ENCODE measurements at regions not wholly inside any gene's neighbourhood (a gene's known extent, or its start where the extent isn't known, plus 50 kb on each side); places are given as distances from the start of the nearest gene placed in this dataset.

- in situ Hi-C loops (cut with HindIII; ENCODE audit: low sequenced_read_pairs): no loop called here
- TF ChIP-seq, protein P1, sequence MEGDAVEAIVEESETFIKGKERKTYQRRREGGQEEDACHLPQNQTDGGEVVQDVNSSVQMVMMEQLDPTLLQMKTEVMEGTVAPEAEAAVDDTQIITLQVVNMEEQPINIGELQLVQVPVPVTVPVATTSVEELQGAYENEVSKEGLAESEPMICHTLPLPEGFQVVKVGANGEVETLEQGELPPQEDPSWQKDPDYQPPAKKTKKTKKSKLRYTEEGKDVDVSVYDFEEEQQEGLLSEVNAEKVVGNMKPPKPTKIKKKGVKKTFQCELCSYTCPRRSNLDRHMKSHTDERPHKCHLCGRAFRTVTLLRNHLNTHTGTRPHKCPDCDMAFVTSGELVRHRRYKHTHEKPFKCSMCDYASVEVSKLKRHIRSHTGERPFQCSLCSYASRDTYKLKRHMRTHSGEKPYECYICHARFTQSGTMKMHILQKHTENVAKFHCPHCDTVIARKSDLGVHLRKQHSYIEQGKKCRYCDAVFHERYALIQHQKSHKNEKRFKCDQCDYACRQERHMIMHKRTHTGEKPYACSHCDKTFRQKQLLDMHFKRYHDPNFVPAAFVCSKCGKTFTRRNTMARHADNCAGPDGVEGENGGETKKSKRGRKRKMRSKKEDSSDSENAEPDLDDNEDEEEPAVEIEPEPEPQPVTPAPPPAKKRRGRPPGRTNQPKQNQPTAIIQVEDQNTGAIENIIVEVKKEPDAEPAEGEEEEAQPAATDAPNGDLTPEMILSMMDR (IDR thresholded peaks at IDR 0.05; ENCODE audit: low read depth, low read length, missing control alignments): no peak
- no peak overlapping the region for H3K4me3 ChIP-seq (ENCODE audit: low read depth, low read length)
- no peak for DNase-seq (ENCODE audit: low read depth)
These were observed 91.7 kb upstream of the B3GAT2 start for GRCh38 chr6:71048320-71049164.

GRCh38 chr6:71049198-71049770 is 92.4 kb upstream of the B3GAT2 start:
- DNase-seq (ENCODE audit: low read depth): no peak
- in situ Hi-C loops (cut with HindIII; ENCODE audit: low sequenced_read_pairs): no loop called here
- TF ChIP-seq, protein P1 (IDR thresholded peaks at IDR 0.05; ENCODE audit: low read depth, low read length, missing control alignments): no peak
- H3K4me3 ChIP-seq (ENCODE audit: low read depth, low read length): no peak overlapping the region

GRCh38 chr6:71053475-71053874 is 96.6 kb upstream of the B3GAT2 start:
- in situ Hi-C loops (cut with HindIII; ENCODE audit: low sequenced_read_pairs): no loop called here
- TF ChIP-seq, protein P1 (IDR thresholded peaks at IDR 0.05; ENCODE audit: low read depth, low read length, missing control alignments): no peak
- DNase-seq (ENCODE audit: low read depth): no peak
- no peak overlapping the region for H3K4me3 ChIP-seq (ENCODE audit: low read depth, low read length)

DNA sequence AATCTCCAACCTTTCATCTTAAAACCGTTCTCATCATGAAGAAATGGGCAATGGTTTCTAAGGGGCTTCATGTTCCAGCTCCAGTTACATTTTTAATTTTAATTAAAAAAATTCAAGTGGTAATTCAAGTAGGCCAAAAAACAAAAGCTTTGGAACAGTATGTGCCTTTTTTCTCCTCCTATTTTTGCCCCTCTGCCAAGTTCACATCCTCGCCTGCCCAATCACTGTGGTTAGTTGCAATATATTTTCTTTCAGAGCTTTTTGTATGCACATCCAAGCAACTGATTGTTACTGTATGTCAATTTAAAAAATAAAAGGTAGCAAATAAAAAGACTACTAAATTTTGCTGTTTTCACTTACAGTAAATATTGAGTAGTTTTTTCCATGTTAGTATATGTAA is 99.8 kb upstream of the B3GAT2 start:
- in situ Hi-C loops (cut with HindIII; ENCODE audit: low sequenced_read_pairs): no loop called here
- no peak for DNase-seq (ENCODE audit: low read depth)
- TF ChIP-seq, protein P1 (IDR thresholded peaks at IDR 0.05; ENCODE audit: low read depth, low read length, missing control alignments): no peak
- H3K4me3 ChIP-seq (ENCODE audit: low read depth, low read length): no peak overlapping the region

DNA sequence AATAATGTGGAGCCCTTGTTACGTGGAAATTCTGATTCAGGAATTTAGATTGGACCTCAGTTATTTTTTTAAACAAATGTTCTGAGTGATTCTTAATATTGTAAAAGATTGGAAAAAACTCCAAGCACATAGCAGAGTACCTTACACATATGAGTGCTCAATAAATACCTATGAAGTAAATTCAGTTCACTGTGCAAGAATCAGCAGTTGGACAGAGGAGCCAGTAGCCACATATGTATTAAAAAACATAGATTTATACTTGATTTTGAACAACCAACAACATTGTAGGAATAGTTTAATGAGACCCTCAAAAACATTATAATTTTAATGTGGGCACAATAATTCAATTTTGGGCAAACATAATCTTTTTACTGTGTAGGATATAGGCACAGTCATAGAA is 109.3 kb upstream of the B3GAT2 start:
- TF ChIP-seq, protein P1 (IDR thresholded peaks at IDR 0.05; ENCODE audit: low read depth, low read length, missing control alignments): no peak
- H3K4me3 ChIP-seq (ENCODE audit: low read depth, low read length): no peak overlapping the region
- in situ Hi-C loops (cut with HindIII; ENCODE audit: low sequenced_read_pairs): no loop called here
- DNase-seq (ENCODE audit: low read depth): no peak

GRCh38 chr6:71067816-71068215 is 111.0 kb upstream of the B3GAT2 start:
- H3K4me3 ChIP-seq (ENCODE audit: low read depth, low read length): no peak overlapping the region
- DNase-seq (ENCODE audit: low read depth): no peak
- TF ChIP-seq, protein P1 (IDR thresholded peaks at IDR 0.05; ENCODE audit: low read depth, low read length, missing control alignments): no peak
- in situ Hi-C loops (cut with HindIII; ENCODE audit: low sequenced_read_pairs): no loop called here

All from astrocyte of the cerebellum (primary cell).